Tibial nerve (tissue), 4 donors: ENCODE measurements at regions not wholly inside any gene's neighbourhood (a gene's known extent, or its start where the extent isn't known, plus 50 kb on each side); places are given as distances from the start of the nearest gene placed in this dataset.

Experiments used
- EP300 ChIP-seq, 2 donors: sonication (generic); formaldehyde crosslinking; IDR thresholded peaks; one replicate each; pipeline ENCODE4 v1.6.1; 2017; ENCODE audit warnings: antibody characterized with exemption in 2 of 2, mild to moderate bottlenecking in 1 of 2
- POLR2A ChIP-seq, 2 donors: fragments of 450-650 bp; IDR thresholded peaks; one replicate each; pipeline ENCODE4 v1.6.1; 2017; ENCODE audit warnings: antibody characterized with exemption in 2 of 2, mild to moderate bottlenecking in 2 of 2, moderate library complexity in 2 of 2
- TF ChIP-seq, protein P1 (sequence below), 5 experiments: fragments of 200-600 bp in 3 of 5; fragments of 450-650 bp in 2 of 5; sonication (generic) in 3 of 5; IDR thresholded peaks; one replicate each; pipeline ENCODE4 v1.5.1; 2016 to 2019; ENCODE audit warnings: antibody characterized with exemption in 5 of 5, mild to moderate bottlenecking in 3 of 5, moderate library complexity in 2 of 5

DNA sequence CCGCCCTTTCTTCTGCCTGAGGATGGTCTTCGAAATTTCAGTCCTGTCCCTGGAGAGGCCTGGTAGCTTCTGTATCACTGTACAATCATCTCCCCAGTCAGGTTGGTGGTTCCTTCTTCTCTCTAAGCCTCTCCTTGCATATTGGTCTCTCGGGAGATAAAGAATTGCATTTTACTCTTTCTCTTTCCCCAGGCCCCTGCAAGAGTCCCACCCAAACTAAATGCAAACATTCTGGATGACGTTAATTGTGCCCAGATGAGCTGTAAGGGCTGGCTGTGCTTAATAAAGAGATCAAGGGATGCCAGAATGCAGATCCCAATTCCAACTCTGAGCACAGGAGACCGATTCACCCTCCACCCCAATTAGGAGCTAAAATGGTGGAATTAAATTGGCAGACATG is 835.4 kb upstream of the TMEM132C start:
- TF ChIP-seq, protein P1, sequence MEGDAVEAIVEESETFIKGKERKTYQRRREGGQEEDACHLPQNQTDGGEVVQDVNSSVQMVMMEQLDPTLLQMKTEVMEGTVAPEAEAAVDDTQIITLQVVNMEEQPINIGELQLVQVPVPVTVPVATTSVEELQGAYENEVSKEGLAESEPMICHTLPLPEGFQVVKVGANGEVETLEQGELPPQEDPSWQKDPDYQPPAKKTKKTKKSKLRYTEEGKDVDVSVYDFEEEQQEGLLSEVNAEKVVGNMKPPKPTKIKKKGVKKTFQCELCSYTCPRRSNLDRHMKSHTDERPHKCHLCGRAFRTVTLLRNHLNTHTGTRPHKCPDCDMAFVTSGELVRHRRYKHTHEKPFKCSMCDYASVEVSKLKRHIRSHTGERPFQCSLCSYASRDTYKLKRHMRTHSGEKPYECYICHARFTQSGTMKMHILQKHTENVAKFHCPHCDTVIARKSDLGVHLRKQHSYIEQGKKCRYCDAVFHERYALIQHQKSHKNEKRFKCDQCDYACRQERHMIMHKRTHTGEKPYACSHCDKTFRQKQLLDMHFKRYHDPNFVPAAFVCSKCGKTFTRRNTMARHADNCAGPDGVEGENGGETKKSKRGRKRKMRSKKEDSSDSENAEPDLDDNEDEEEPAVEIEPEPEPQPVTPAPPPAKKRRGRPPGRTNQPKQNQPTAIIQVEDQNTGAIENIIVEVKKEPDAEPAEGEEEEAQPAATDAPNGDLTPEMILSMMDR (IDR thresholded peaks at IDR 0.05), result no peak
- TF ChIP-seq EP300 (IDR thresholded peaks at IDR 0.05), result no peak
- TF ChIP-seq POLR2A (IDR thresholded peaks at IDR 0.05), result no peak
